ENCODE measurements at regions not wholly inside any gene's neighbourhood (a gene's known extent, or its start where the extent isn't known, plus 50 kb on each side); places are given as distances from the start of the nearest gene placed in this dataset.

DNA sequence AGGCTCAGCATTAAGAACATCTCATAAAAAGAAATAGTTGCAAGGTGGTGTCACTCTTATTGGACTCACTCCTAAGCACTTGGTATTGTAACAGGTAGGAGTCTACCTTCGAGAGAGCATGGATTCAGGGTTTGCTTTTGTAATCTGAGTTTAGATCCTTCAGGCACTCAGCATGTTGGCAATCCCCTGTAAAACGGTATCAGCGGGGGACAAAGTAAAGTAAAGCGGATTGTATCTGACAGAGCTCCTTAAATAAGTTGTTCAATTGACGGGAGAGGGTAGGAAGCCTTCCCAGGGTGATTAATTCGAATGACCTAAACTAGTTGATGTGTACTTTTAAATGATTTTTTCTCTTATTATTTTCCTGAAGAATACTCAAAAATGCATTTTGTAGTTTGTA is 869.8 kb upstream of the EPHA7 start:
- intact Hi-C loops (cut with DNase I): no loop called here
- DNase-seq (ENCODE audit: low spot score): no peak

DNA sequence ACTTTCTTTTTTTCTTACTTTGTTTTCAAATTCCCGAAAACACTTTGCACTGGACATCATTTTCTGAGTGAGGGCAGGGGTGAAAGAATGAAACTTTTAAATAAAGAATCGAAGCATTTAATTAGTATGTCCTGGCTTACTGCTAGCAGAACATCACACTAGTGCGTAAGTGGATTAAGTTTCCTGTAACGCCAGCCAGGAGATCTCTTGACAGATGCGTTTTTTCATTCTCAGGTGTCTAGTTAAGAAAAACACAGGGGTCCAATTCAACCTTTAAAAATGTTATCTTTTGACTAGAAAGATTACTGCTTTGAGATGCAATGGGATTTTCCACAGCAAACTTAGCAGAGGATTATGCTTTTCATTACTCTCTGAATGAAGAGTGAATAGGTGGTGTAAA is 858.8 kb upstream of the EPHA7 start:
- intact Hi-C loops (cut with DNase I): no loop called here
- no peak for DNase-seq (ENCODE audit: low spot score)

DNA sequence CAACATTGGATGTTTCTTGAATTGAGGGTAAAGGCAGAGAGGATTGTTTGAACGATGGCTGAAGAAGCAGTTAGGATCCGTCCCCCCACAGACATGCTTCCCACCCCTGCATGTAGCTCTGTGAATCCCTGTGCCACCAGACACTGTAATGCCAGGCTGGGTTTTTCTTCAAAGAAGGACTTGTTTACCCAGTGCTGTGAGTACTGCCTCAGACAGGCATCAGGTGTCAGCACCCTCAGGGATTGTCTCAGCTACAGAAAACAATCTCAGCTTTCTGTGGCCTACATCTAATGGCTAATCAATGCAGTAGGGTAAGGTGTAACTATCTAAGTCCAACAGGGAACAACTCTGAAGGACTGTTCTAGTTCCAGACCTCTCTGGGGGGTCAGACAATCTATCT is 853.0 kb upstream of the EPHA7 start:
- intact Hi-C loops (cut with DNase I): no loop called here
- no peak for DNase-seq (ENCODE audit: low spot score)

DNA sequence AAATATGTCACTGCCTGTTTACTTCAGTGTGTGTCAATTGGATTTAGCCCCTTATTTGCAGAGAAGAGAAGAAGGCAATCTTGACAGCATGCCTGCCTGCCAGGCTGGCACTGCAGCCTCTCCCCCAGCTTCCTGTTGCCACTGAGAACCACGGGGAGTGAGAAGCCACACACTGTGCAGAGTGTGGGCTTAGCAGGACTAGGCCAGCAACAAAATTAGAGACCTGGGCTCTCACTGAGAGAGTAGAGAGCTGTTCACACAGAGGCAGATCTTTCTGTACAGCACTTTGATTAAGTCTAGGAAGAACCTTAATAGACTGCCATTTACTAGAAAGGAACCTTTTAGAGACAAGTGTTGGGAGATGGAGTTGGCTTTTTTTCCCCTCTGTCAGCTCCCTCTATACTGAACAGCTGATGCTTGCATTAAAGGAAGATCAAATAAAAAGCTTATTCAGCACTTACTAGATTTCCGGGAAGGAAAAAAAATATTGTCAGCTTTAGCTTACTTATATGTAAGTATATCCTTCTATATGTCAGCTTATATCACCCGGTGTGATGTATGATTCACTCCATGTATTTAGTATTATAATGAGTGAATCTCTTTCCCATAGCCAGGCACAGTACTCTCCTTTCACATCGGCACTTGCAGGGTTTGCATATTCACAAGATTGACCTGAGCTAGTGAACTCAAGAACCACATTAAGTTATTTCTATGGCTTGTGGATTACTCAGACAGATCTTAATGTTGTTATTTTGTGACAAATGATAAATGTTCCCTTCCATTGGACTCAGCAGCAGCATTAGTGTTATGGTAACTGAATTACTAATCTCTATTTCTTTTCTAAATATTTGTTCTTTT is 851.0 kb upstream of the EPHA7 start:
- intact Hi-C loops (cut with DNase I): no loop called here
- no peak for DNase-seq (ENCODE audit: low spot score)

DNA sequence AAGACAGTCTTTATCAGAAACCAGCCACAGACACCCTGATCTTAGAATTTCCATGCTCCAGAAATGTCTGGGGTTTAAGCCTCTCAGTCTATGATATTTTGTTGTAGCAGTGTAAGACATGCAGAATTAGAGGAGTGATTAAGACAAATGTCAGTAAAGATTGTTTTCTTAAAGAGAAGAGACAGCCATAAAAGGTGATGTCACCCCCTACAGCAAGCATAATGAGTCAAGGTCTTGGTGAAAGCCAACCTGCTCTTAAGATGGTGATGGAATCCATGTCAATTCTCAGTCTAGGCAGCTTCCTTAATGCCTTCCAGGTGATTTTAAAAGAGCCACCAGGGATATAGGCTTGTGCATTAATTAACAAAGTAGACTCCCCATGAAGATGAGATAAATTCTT is 849.9 kb upstream of the EPHA7 start:
- intact Hi-C loops (cut with DNase I): no loop called here
- DNase-seq (ENCODE audit: low spot score): no peak

DNA sequence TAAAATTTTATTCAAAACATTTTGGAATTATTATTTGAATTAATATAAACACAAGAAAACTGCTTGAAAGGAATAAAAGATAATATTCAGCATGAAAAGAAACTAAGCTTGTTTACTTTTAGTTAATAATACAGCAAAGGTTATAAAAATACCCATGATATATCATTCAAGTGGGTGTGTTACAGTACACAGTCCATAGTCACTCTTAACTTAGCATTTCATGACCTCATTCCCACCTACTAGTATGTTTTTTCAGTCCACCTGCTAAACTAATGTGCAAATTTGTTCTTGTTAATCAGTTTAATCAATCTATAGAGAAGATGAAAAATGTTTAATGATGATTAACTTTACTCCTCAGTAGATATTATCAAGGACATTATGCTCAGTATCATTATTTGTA is 841.4 kb upstream of the EPHA7 start:
- DNase-seq (ENCODE audit: low spot score): no peak
- intact Hi-C loops (cut with DNase I): no loop called here

DNA sequence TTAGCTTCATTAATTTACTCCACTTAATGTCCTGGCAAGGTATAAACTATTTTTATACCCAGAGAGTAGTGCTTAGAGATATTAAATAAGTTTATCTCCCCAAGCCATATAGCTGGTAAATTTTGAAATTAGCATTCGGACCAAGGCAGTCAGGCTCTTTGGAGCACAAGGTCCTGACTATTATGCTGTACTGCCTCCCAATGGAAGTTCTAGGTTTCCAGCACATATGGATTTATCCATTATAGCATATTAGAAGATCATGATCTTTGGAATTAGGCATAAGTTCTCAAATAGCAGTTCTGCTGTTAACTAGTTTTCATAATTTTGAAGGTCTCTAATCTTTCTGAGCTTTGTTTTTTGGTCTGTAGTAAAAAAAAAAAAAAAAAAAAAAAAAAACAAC is 835.3 kb upstream of the EPHA7 start:
- intact Hi-C loops (cut with DNase I): loop anchor here (5.0 kb wide), 1 partner anchor 482 kb away; no protein-coding TSS in a partner anchor
- DNase-seq (ENCODE audit: low spot score): no peak

DNA sequence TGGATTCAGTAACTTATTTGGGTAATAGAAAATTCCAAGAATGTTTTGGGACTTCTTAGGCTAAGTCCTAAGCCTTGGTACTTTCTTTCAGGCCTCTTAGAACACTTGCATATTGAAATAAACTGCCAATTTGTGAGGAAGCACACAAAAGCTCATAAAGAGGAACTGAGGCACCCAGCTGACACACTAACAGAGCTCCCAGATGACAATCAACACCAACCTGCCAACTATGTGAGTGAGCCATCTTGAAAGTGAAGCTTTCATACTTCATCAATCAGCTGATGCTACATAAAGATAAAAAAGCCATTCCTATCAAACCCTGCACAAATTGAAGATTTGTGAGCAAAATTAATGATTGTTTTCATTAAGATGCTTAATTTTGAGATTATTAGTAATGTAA is 832.5 kb upstream of the EPHA7 start:
- no peak for DNase-seq (ENCODE audit: low spot score)
- intact Hi-C loops (cut with DNase I): loop anchor here (5.0 kb wide), 1 partner anchor 480 kb away; no protein-coding TSS in a partner anchor

DNA sequence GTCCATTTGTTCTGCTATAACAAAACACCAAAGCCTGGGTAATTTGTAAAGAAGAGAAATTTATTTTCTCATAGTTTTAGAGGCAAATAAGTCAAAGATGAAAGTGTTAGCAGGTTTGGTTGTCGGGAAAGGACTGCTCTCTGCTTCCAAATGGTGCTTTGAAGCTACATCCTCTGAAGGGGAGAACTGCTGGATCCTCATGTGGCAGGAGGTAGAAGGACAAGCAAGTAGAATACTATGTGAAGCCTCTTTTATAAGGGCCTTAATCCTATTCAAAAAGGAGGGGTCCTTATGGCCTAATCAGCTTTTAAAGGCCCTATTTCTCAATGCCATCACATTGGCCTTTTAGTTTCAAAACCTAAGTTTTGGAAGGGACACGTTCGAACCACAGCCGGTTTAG is 826.0 kb upstream of the EPHA7 start:
- DNase-seq (ENCODE audit: low spot score): no peak
- intact Hi-C loops (cut with DNase I): no loop called here

DNA sequence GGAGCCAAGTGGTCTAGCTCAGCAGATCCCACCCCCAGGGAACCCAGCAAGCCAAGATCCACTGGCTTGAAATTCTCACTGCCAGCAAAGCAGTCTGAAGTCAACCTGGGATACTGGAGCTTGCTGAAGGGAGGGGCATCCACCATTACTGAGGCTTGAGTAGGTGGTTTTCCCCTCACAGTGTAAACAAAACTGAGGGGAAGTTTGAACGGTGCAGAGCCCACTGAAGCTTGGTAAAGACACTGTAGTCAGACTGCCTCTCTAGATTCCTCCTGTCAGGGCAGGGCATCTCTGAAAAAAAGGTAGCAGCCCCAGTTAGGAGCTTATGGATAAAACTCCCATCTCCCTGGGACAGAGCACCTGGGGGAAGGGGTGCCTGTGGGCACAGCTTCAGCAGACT is 819.5 kb upstream of the EPHA7 start:
- intact Hi-C loops (cut with DNase I): no loop called here

DNA sequence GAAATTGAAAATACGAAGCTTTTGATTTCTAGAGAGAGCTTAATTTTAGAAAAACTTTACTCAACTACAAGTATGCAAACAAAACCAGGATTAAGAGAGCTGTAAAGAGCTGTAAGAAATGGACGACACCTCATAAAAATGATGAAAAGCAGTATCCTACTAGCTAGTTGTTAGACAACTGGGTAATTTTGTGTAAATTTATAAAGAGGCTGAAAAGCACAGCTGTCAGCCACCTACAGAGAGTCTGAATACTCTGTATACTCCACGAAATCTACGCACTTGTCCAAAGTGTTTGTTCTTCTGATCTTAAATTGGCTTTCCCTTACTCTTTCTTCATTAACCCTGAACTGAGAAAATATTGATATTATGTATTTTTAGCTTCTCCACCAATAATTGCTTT is 808.4 kb upstream of the EPHA7 start:
- intact Hi-C loops (cut with DNase I): no loop called here
- DNase-seq (ENCODE audit: low spot score): no peak

More for the DNA sequence above, 819.5 kb upstream of the EPHA7 start:
- DNase-seq (ENCODE audit: low spot score): no peak

DNA sequence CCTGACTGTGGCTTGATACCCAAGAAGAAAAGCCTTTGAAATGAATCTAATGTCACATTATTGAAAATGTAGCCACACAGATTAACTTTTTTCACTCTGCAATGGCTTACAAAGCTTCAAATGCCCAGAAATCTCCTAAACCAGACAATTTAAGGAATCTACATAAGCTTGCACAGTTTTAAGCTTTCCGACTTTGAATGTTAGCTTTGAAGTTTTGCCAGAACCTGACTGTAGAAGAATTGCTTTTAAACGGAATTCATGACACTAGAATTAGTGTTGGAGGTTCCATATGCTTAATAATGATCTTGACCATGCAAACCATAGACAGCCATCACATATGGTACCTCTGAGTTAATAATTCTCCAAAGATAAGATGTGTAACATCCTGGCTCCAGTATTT is 798.5 kb upstream of the EPHA7 start:
- intact Hi-C loops (cut with DNase I): no loop called here
- DNase-seq (ENCODE audit: low spot score): no peak

DNA sequence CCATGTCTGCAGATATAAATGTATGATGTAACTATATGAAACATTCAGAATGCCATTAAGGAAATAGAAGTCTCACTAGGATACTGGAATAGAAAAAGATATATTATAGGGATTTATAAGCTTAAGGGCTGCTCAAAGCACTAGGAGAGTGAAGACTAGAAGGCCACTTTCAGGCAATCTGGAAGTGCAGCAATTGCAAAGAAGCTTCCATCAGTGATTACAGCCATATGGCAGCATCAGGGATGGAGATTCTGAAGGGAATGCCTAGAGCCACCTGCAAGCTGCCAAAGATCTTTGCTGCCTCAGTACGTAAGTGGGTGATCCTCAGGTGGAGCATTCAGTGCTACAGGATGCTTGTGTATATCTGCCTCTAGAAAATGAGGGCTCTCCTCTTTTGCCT is 796.2 kb upstream of the EPHA7 start:
- intact Hi-C loops (cut with DNase I): no loop called here
- DNase-seq (ENCODE audit: low spot score): no peak

DNA sequence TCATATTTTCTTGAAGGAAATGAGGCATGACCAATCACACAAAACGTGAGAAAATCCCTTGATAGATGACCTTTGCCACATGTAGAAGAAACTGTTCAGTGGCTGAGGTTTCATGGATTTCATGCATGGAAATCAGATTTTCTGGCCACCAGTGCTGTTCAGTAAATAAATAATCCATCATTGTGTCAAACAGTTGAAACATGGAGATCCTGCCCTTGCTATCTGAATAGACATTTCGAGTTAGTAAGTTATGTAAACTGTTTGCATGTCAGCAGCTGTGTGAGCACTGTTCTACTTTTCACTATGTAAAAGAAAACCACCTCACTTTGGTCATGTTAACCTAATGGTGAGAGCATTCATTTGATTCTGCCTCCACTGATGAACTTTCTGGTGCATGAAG is 793.9 kb upstream of the EPHA7 start:
- intact Hi-C loops (cut with DNase I): no loop called here
- no peak for DNase-seq (ENCODE audit: low spot score)

DNA sequence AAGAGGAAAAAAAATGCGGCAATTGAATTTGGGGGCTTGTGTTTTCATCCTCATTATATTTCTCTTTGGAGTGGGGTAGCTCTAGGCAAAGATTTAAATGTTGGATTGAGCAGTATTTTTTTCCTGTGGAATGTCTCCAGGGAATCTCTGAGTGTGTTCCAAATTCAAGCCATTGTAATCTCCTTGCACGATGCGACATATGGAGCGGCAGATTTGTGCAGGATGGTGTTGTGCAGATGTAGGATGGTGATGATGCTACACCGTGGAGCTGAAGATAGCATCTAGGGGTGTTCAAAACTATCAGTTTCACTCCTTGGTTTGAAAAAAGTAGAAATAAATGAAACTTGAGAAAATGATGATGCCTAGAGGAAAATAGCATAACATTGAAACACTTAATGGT is 777.5 kb upstream of the EPHA7 start:
- DNase-seq (ENCODE audit: low spot score): no peak
- intact Hi-C loops (cut with DNase I): no loop called here

DNA sequence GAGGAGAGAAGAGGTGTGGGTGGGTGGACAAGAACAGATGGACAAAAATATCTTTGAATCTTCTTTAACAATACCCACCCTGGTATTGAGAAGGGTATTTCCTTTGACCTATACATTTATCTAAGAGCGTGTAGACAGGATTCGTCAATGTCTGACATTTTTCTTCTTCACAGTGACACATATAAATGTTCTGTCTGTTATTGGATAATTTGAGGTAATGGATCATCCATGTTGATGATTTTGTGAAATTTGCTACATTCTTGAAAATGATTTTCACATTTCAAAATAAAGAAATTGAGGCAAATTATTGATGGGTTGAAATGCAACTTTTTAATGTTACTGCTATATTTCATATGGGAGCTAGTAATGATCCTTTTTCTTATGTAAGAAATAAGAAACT is 770.7 kb upstream of the EPHA7 start:
- DNase-seq (ENCODE audit: low spot score): no peak
- intact Hi-C loops (cut with DNase I): no loop called here

DNA sequence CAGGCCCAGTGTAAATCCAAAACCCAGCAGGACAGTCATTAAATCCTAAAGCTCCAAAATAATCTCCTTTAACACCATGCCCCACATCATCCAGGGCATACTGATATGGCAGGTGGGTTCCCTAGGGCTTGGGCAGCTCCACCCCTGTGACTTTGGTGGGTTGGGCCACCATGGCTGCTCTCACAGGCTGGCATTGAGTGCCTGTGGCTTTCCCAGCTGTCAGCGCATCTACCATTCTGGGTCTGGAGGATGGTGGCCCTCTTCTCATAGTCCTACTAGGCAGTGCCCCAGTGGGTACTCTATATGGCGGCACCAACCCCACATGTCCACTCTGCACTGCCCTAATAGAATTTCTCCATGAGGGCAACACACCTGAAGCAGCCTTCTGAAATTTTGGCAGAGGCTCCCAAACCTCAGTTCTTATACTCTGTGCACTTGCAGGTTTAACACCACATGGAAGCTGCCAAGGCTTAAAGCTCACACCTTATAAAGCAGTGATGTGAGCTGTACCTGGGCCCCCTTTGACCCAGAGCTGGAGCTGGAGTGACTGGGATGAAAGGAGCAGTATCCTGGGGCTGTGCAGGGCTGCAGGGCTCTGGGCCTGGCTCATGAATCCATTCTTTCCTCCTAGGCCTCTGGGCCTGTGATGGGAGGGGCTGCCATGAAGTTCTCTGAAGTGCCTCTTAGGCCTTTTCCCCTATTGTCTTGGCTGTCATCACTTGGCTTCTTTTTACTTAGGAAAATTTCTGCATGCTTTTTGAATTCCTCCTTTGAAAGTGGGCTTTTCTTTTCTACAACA is 765.5 kb upstream of the EPHA7 start:
- intact Hi-C loops (cut with DNase I): no loop called here
- no peak for DNase-seq (ENCODE audit: low spot score)

DNA sequence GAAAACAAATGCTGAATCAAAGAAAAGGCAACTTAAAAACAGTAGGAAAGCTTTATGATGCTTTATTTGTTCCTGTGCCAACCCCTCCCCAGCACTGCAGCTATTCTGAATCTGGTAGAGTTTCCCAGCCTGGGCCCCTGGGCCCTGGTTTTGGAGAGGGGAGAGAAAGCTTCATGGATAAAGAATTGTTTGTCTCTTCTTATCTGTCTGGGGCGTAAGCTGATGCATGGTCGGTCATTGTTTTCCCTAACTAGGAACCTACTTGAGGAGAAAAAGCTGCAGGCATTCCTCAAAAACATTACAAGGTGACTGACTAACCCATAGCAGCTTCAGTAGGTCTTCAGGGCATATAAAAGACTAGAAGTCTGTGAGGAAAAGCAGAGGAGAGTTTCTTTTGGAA is 758.1 kb upstream of the EPHA7 start:
- intact Hi-C loops (cut with DNase I): no loop called here
- no peak for DNase-seq (ENCODE audit: low spot score)

DNA sequence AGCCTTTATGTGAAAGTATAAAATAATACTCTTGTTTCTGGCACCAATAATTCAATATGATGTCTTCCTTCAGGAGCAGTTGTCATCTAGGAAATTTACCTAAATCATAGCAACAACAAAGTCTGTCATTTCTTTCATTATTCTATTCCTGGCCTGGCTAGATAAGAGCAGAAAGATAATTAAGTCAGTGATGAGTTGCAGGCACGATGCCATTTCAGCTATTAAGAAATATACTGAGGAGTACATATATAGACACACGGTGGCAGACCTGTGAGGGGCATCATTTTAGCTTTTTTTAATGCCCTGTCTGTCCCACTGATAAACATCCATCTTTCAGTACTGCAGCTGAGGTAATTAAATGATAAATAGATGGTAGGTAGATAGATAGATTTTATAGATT is 756.1 kb upstream of the EPHA7 start:
- no peak for DNase-seq (ENCODE audit: low spot score)
- intact Hi-C loops (cut with DNase I): no loop called here

DNA sequence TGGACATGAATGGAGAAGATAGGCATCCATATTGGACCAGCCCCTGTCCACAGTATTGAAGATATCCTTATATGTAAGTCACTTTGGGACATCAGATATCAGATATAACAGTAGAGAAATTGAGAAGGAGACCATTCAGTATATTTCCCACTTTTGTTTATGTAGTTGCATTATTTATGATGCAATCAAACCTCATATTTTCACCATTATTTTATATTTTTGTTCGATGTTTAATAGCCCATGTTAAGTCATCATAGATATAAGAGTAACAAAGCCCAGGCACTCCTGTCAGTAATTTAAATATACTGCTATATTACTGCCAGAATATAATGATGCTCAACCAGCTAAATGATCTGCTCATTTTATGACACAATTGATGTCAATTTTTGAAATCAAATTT is 744.5 kb upstream of the EPHA7 start:
- no peak for DNase-seq (ENCODE audit: low spot score)
- intact Hi-C loops (cut with DNase I): no loop called here

DNA sequence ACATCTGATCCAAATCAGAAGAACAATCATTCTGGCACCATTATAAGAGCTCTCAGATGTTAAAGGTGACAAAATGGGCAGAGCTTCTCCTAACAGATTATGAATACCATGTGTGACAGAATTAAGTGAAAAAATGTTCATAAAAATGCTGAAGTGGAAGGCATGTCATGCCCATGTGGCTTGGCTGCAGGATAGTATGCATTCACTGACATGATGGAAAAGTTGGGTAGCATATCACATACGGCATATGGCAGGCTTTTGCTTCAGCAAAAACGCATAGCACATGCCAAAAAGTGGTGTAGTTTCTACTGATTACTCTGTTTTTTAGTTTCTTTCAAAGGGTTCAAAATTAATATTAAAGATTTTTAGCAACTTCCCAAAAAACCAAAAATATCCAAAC is 731.5 kb upstream of the EPHA7 start:
- intact Hi-C loops (cut with DNase I): no loop called here
- no peak for DNase-seq (ENCODE audit: low spot score)
